H4 (cell line): ENCODE measurements at regions not wholly inside any gene's neighbourhood (a gene's known extent, or its start where the extent isn't known, plus 50 kb on each side); places are given as distances from the start of the nearest gene placed in this dataset.

Experiments used
- DNase-seq: peaks from one replicate; pipeline ENCODE4 v3.0.0-alpha.2; 2015; ENCODE audit warnings: low spot score

DNA sequence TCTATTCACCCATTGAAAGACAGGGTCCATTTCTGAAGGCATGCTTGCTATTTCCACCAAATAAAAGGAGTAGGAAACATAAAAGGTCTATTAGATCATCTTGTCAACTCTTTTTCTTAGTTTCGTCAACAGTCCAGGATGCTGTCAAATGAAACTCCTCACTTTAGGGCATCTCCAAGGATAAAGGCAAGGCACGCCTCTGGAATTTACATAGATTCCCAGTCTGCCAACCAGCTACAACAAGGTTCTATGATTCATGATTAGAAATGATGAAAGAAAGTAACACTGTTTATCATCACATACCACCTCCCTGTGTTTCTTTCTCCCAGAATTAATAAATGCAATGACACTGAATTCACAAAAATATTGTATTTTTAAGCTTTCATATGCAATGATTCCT is 636.3 kb downstream of the LTN1 start:
- DNase-seq, result no peak

DNA sequence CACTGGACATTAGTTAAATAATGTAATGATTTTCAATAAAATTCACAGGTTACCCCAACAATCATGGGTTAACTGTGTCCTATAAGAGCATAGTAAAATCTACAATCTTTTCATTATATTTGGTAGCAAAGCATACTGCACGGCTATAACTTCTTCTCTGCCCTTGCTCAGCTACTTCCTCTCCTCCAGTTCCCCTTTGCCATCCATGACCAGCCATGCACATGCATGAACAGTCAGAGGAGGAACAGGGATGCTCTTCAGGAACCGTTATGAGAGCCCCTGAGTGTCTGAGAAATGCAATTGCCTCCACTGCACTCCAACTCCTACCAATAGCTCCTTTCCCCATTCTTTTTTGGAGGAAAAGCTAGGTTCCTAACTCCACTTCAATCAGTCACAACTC is 646.7 kb downstream of the LTN1 start:
- no peak for DNase-seq

DNA sequence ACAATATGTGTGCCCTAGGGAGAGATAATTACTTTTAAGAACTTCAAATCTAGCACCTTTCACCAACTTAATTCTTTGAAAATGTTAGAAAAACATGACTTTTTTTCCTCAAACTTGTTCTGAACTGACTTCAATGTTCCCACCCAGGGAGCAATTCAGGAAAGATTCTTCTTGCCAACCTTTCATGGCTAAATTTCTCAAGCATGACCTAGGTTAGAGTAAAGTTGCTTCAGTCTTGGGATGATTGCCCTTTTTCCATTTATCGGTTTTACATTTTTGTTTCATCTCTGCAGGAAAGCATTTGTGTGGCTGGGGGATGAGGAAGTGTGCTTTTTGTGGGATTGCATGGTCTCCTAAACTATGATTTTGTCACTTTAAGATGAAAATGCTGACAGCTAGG is 647.7 kb downstream of the LTN1 start:
- no peak for DNase-seq

DNA sequence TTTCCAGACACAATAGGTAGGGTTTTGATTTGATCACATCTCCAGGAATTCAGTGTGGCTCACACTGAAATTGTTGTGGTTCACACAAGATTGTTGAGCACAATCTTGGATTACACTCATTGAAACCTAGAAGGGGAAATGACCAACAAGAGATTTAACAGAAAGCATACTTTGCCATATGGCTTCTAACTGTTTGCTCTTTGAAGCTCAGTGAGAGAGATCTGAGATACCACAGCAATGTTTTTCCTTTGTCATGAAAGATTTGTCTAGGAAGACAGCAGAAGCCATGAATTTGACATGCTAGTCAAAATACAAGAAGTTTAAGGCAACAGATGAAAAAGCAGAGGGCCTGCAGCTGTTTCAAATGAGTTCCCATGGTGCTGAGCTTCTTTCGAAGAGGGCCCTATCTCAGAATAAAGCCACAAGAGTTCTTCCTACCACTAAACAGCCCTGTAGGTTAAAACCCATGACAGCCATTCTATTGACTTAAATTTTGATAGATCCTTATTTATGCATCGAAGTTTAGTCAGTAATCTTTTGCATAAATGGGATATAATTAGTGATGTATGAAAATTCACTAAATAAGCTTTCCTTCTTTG is 650.4 kb downstream of the LTN1 start:
- no peak for DNase-seq

DNA sequence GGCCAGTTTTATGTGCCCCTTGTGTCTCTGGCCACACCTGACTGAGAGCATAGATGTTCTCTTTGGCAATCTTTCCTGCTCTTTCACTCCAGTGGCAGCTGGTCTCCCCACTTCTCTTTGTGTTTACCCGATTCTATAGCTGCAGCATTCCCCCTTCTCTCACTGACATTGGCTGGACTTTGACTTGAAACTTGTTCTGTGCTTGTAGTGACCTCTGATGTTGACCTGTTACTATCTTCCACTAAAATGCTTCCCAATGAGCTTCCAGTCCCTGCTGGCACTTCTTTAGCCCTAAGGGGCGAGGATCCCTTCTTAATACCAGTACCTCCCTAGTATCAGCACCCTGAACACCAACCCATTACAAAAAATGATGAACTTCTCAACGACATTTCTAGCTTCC is 653.3 kb downstream of the LTN1 start:
- no peak for DNase-seq

DNA sequence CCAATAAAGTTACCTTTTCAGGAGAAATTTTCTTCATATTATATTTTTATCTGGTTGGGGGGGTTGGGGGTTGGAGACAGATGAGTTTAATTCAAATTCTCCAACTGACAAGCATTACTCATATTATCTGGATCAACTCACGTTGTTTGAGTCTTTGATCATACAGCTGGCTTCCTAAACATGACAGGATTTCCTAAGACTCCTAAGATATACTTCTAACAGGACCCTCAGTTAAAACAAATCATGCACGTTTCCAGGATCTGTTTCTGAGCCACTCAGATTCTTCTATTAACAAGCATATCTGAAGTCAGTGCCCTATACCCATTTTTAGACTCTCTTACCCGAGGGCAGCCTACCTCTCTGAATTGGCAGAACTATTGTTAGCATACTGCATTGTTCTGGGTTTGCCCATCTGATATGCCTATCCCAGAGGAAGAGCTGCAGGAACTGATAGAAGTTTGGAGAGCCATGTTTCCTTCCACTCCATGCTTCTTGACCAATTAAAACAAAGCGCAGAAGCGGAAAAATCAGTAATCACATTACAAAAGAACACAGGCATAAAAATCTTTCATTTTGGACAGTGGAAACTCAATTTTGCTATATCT is 653.9 kb downstream of the LTN1 start:
- DNase-seq, result no peak

DNA sequence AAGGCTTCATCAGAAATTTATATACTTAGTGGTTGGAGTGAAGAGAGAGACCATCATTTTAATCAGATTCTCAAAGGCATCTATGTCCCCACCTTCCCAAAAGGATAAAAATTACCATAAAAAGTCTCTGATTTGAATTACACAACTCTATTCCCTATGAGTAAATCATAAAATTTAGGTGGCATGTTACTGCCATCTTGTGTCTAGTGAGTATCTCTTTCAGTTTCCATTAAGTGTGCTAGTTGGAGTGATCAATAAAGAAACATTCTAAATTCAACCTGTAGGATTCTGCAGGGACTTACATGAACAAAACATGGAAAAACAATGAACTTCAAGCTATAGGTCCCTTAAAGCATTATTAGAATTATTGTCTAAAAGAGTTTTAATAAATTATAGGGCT is 655.4 kb downstream of the LTN1 start:
- DNase-seq, result peak; percentile 59

DNA sequence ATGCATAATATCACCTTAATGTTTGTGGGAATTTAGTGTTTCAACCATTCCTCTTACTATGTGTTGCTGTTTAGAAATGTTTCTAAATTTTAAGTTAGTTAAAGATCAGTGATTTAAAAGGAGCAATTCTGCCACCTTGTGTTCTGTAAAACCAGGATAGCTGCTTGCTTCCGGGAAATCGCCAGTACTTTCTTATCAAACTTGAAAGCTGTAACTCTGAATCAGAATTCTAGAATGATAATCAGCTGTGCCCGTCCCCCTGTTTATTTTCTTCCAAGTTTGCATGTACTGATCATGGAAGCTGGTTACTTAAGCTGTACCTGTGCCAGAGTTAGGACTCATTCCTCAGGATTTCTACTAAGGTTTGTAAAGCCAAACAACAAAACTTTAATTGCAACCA is 656.4 kb downstream of the LTN1 start:
- peak; percentile 63 for DNase-seq

DNA sequence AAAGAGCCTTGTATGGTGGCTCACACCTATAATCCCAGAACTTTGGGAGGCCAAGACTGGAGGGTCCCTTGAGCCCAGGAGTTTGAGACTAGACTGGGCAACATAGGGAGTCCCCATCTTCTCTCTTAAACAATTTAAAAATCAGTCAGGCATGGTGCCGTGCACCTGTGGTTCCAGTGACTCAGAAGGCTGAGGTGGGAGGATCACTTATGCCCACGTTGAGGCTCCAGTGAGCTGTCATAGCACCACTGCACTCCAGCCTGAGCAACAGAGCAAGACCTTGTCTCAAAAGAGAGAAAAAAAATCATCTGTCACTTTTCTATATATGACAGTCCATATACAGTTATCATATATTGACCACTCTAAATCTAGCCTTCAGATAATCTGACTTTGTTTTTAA is 658.3 kb downstream of the LTN1 start:
- DNase-seq, result no peak

DNA sequence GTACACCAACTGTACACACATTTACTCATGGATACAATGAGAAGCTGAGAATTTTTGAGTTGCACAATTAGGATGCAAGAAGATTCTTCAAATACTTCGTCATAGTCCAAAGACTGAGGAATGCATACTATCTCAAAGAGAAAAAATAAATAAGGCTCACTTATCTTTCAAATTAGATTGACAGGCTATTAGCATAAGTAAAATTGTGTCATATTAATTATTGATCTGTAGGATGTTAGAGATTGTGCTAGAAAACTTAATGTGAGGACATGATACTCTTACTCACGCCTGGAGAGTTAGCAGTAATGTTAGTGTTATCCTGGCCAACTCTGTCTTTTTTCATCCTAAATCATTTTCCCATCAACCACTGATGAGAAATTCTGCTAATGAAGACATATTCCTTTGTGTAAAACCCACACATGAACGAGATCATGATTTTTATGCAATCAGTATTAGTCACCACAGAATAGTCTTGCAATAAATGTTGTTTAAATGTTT is 659.0 kb downstream of the LTN1 start:
- no peak for DNase-seq

DNA sequence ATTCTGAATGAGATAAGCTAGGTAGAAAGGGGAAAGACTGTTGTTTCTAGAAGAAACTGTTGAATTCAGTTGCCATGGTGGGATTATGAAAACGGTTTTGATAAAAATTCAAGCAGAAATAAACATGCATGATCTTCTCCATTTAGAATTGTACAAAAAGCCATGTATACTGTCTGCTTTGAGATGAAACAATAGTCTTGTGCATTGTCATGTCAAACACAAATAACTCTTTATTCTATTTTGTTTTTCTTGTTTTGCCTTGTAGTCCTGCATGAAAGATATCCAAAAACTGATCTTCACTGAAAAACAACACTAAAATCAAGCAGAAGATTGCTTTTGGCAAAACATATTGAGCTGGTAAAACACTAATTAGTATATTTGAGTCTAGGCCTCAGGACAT is 659.9 kb downstream of the LTN1 start:
- DNase-seq, result no peak

DNA sequence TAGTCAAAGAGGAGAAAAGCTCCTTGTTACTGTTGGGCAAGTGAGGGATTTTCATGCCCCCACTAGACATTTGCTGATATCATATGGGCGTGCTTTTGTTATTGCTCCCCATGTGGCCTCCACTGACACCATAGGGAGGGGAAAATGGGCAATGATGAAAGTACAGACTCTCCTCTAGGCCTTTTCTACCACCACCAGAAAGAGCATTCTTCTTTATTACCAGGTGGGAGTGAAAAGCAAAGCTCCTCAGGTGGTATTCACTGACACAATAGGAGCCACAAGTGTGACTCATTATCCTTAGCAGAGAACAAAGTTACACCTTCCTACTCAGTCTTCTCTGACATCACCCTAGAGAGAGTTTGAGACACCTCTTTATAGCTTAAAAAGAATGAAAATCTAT is 667.1 kb downstream of the LTN1 start:
- DNase-seq, result no peak

DNA sequence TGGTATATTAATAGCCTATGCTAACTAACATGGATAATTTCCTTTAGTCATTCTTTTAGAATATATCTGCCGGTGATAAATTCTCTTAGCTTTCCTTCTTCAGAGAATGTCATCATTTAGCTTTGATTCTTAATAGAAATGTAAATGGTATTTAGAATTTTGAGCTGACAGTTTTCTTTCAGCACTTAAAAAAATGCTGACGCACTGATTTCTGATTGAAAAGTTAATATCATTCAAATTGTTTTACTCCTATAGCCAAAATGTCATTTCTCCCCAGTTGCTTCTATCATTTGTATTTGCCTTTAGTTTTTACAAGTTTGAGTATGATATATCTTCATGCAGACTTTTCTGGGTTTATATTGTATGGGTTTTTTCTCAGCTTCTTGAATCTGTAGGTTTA is 668.0 kb downstream of the LTN1 start:
- no peak for DNase-seq

DNA sequence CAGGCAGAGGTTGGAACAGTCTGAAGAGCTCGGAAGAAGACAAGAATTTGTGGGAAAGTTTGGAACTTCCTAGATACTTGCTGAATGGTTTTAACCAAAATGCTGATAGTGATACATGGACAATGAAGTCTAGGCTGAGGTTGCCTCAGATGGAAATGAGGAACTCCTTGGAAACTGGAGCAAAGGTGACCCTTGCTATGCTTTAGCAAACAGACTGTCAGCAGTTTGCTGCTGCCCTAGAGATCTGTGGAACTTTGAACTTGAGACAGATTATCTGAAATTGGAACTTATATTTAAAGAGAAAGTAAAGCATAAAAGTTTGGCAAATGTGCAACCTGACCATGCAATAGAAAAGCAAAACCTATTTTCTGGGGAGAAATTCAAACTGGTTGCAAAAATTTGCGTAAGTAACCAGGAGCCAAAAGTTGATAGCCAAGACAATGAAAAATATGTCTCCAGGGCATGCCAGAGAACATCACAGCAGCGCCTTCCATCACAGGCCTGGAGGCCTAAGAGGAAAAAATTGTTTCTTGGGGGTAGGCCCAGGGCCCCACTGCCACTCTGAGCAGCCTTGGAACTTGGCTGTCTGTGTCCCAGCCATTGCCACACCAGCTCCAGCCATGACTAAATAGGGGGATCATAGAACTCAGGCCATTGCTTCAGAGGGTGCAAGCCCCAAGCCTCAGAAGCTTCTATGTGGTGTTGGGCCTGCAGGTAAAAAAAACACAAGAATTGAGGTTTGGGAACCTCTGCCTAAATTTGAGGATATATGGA is 675.3 kb downstream of the LTN1 start:
- DNase-seq, result no peak

DNA sequence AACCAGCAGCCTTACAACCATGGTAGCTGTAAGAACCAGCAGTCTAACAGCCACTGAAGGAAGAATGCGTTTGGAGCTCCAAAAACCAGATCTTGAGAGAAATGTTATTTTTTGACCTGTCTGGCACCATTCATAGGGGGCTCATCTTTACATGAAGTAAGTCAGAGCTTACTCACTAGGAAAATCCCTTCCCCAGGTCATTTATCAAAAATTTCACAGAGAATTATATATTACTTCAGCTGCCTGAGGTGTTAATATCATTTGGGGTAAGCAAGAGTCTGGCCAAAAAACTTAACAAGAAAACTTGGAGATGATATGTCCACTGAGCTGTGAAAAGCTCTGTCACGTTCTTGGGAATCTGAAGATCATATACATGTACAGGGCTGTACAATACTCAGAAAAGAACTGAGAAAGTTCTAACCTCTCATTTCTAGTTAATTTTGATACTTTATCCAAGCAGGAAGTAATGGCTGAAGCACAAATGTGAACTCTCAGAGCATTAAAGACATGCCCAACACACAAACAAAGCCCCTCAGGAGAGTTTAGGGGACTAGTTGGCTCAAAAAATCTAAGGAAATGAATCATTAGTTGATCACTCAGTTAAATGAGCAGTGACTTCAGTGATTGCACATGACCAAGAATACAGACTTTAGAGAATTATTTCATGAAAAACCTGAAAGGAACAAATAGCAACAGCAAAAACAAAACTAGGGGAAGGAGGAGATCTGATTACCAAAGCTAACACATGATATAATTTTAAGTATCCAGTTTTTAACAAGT is 681.1 kb downstream of the LTN1 start:
- no peak for DNase-seq

DNA sequence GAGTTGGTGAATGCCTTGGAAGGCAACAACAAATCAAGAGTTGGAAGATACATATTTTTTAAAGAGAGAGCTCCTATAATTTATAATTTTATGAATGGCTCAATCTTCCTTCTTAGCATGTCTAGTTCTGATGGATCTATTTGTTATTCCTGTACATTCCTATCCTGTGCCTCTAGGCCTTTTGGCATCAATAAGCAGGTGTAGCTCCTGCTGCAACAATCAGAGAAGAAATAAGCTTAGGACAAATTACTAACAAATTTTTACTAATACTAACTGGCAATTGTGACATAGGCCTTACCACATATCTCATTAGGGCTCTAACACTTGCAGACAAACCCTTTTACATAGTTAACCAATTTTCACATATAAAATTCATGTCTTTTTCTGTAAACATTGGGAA is 682.0 kb downstream of the LTN1 start:
- DNase-seq, result no peak

DNA sequence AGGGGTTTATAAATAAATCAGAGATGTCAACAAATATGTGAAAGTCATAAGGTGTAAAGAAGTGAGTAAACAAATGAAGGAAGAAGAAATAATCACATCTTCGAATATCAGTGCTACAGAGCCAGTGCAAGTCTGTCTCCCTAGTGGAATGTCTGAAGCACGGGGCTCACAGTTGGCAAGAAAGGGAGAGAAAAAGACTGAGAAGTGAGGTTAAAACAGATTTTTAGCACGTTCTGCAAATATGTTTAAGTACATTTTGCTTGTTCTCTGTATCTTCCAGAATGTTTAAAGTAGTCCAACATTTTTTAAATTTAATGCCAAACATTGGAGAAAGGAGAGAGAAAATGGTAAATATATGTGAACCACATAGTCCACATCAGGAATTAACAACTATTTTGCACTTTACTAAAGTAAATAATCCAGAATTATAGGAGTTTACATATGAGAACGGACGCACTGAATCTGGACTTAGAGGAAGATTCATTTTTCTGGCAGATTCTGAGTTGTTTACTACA is 682.4 kb downstream of the LTN1 start:
- no peak for DNase-seq

DNA sequence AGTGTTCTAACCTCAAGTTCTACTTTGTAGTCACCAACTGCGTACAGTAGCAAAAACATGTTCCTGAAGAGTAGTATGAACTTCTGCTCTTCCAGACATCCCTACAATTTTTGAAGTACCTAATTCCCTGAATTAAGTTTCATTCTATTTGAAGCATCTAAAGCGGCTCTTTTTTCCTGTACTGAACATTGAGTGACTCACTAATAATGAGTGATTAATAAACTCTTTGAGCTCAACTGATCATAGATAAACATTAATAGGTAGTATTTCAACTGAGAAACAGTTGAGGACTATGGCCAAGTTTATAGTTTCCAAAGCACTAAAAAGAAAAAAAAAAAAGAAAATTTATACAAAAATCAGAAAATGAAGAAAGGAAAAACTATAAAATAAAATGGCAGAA is 683.1 kb downstream of the LTN1 start:
- no peak for DNase-seq

DNA sequence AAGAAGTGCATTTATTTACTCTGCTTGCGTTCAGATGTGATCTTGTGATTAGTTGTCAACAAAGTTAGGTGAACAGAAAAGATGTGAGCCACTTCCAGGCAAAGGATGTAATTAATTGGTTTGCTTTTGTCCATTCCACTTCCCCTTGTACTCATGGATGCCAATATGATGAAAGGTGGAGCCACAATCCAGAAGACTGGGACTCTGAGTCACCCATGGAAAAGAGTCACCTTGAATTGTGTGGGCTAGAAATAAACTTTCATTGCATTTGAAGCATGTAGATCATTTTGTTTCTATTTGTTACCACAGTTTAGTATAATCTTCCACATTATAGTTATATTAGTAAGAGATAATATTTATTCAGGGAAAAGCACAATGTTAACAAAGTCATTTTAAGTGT is 684.2 kb downstream of the LTN1 start:
- DNase-seq, result no peak

DNA sequence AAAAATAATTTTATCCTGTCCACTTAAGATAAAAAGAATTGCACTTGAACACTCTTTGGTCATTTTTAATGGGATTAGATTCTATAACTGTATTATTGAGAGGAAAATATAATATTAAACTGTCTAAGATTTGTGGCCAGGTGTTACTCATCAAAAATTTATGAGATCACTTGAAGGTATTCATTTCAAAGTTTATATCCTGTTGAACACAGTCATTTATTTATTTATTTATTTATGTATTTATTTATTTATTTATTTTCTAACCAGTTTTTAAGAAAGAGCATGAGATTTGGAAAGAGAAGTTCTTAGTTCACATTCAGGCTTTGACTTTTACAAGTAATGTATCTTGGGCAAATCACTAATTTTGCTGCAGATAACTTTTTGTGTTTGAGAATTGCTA is 692.7 kb downstream of the LTN1 start:
- no peak for DNase-seq

DNA sequence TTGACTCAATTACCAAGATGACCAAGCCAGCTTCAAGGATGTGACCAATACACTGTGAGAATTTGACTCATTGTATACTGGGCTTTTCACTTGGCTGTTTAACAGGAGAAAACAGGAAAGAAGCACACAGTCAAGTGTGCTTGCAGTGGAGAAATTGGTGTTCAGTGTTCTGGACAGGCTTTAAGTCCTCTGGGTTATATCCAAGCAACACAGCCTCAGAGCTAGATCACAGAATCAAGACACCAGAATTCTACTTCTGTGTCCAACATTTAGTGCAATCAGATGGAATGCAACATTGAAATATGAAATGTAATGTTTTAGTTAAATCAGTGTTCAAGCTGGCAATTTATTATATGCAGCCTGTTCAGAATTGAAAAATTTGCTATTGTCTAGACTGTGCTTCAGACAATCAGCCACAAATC is 694.4 kb downstream of the LTN1 start:
- no peak for DNase-seq

DNA sequence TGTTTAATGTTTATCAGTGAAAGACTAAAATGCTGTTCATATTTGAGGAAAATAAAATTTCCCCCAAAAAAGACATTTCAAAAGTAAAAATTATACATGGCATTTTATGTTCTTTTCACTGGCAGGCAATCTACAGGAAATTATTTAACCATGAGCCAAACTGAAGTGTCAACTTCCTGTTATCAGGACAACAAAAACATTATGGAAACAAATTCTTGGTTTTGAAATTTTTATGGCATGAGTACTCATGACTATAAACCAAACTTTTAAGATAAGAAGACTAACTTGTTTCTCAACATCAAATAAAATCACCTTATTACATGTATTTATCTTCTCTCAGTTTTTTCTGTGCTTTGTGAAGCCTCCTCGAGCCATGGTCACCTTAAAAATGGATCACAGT is 698.6 kb downstream of the LTN1 start:
- no peak for DNase-seq
